ENCODE measurements at regions not wholly inside any gene's neighbourhood (a gene's known extent, or its start where the extent isn't known, plus 50 kb on each side); places are given as distances from the start of the nearest gene placed in this dataset.

DNA sequence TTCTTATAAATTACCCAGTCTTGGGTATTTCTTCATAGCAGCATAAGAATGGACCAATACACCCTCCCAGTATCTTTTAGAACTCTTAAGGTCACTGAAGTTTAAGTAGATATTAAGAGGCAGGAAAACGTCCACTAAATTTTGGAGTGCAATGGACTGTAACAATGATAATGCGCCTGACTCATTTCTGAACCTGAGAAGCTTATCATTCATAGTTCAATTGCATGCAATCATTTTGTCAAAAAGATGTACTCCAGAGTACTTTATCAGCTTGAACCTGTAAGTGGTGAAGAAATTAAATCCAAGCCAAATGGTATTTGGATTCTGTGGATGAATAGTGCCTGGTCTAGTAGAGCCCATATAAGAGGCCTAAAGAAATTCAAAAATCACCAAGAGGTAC, 196.5 kb upstream of the CDH9 start:
- H3F3A ChIP-seq (ENCODE audit: control insufficient read depth, insufficient read depth): no peaks in the 10 kb centered on the region
- H3K9me2 ChIP-seq (replicated peaks; ENCODE audit: control insufficient read depth, low read length): no peaks in the 10 kb centered on the region
- no peak overlapping the region for H3K4me2 ChIP-seq (ENCODE audit: low read length)
- H3K4me1 ChIP-seq (ENCODE audit: control insufficient read depth, low read length): no peaks in the 10 kb centered on the region
- TF ChIP-seq, protein P1, sequence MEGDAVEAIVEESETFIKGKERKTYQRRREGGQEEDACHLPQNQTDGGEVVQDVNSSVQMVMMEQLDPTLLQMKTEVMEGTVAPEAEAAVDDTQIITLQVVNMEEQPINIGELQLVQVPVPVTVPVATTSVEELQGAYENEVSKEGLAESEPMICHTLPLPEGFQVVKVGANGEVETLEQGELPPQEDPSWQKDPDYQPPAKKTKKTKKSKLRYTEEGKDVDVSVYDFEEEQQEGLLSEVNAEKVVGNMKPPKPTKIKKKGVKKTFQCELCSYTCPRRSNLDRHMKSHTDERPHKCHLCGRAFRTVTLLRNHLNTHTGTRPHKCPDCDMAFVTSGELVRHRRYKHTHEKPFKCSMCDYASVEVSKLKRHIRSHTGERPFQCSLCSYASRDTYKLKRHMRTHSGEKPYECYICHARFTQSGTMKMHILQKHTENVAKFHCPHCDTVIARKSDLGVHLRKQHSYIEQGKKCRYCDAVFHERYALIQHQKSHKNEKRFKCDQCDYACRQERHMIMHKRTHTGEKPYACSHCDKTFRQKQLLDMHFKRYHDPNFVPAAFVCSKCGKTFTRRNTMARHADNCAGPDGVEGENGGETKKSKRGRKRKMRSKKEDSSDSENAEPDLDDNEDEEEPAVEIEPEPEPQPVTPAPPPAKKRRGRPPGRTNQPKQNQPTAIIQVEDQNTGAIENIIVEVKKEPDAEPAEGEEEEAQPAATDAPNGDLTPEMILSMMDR (IDR thresholded peaks at IDR 0.05; ENCODE audit: low read depth, low read length, poor library complexity, severe bottlenecking): no peak
- H3K27ac ChIP-seq (ENCODE audit: low read depth, low read length): no peak overlapping the region
- H3K27me3 ChIP-seq (ENCODE audit: control insufficient read depth, low read length): no peaks in the 10 kb centered on the region
- no peak overlapping the region for H3K4me3 ChIP-seq (ENCODE audit: low read length)
- no peaks in the 10 kb centered on the region for H3K79me2 ChIP-seq (ENCODE audit: control insufficient read depth, low read length)
- H4K20me1 ChIP-seq (ENCODE audit: control insufficient read depth, insufficient read depth, low read depth, low read length): no peaks in the 10 kb centered on the region
- H3K9me3 ChIP-seq (ENCODE audit: control insufficient read depth, insufficient read depth, low read length): no peaks in the 10 kb centered on the region
- H3K36me3 ChIP-seq (ENCODE audit: control insufficient read depth, low read length): no peaks in the 10 kb centered on the region

DNA sequence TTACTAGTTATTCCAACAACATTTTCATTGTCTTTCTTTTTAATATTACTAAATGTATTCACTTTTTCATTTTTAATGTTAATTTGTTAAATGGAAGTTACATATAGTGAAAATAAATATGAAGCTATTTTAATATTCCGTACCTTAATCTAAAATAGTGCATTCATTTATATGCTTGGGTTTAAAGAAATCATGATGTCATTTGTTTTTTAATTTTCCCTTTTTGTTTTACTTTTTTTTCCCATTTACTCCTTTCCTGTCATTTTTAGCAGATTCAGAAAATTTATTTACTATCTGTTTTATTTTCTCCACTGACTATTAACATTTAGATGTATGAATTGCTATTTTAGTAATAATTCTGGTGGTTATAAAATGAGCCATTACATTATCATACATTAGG, 183.0 kb upstream of the CDH9 start:
- no peak overlapping the region for H3K27ac ChIP-seq (ENCODE audit: low read depth, low read length)

DNA sequence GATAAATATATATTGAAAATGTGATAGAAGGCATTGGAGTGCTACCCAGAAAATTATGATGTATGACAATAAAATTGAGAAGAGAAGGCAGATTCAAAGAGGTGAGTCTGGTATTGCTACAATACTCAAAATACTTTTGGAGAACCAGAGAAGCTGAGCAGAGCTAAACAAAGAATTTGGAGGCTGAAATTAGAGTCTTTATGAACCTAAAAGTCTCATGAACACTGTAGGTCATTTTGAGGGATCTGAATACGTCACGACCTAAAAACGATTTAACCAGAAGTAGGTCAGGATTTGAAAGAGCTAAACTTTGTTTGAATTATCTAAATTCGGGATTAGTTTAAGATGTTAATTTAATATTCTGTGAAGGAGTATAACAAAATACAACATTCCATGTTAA, 182.4 kb upstream of the CDH9 start:
- H3K4me2 ChIP-seq (ENCODE audit: low read length): no peak overlapping the region
- no peaks in the 10 kb centered on the region for H4K20me1 ChIP-seq (ENCODE audit: control insufficient read depth, insufficient read depth, low read depth, low read length)
- no peaks in the 10 kb centered on the region for H3K27me3 ChIP-seq (ENCODE audit: control insufficient read depth, low read length)
- no peak overlapping the region for H3K4me3 ChIP-seq (ENCODE audit: low read length)
- no peaks in the 10 kb centered on the region for H3K9me2 ChIP-seq (replicated peaks; ENCODE audit: control insufficient read depth, low read length)
- H3K36me3 ChIP-seq (ENCODE audit: control insufficient read depth, low read length): no peaks in the 10 kb centered on the region
- TF ChIP-seq EZH2phosphoT487 (IDR thresholded peaks at IDR 0.05; ENCODE audit: borderline replicate concordance, low read length): no peak
- TF ChIP-seq, protein P1 (IDR thresholded peaks at IDR 0.05; ENCODE audit: low read depth, low read length, poor library complexity, severe bottlenecking): no peak
- no peaks in the 10 kb centered on the region for H3K4me1 ChIP-seq (ENCODE audit: control insufficient read depth, low read length)
- H3K79me2 ChIP-seq (ENCODE audit: control insufficient read depth, low read length): no peaks in the 10 kb centered on the region
- H3K9me3 ChIP-seq (ENCODE audit: control insufficient read depth, insufficient read depth, low read length): no peaks in the 10 kb centered on the region; the same call in 1 of the 2 replicates
- H3K27ac ChIP-seq (ENCODE audit: low read depth, low read length): no peak overlapping the region
- no peaks in the 10 kb centered on the region for H3F3A ChIP-seq (ENCODE audit: control insufficient read depth, insufficient read depth)

More for the DNA sequence above, 183.0 kb upstream of the CDH9 start:
- no peaks in the 10 kb centered on the region for H3F3A ChIP-seq (ENCODE audit: control insufficient read depth, insufficient read depth)
- no peaks in the 10 kb centered on the region for H3K36me3 ChIP-seq (ENCODE audit: control insufficient read depth, low read length)
- H3K4me2 ChIP-seq (ENCODE audit: low read length): no peak overlapping the region
- H3K4me1 ChIP-seq (ENCODE audit: control insufficient read depth, low read length): no peaks in the 10 kb centered on the region
- H4K20me1 ChIP-seq (ENCODE audit: control insufficient read depth, insufficient read depth, low read depth, low read length): no peaks in the 10 kb centered on the region
- H3K9me2 ChIP-seq (replicated peaks; ENCODE audit: control insufficient read depth, low read length): no peaks in the 10 kb centered on the region
- H3K27me3 ChIP-seq (ENCODE audit: control insufficient read depth, low read length): no peaks in the 10 kb centered on the region
- no peak overlapping the region for H3K4me3 ChIP-seq (ENCODE audit: low read length)
- no peaks in the 10 kb centered on the region for H3K79me2 ChIP-seq (ENCODE audit: control insufficient read depth, low read length)
- H3K9me3 ChIP-seq (ENCODE audit: control insufficient read depth, insufficient read depth, low read length): no peaks in the 10 kb centered on the region; the same call in 1 of the 2 replicates
- TF ChIP-seq EZH2phosphoT487 (IDR thresholded peaks at IDR 0.05; ENCODE audit: borderline replicate concordance, low read length): no peak
- TF ChIP-seq, protein P1 (IDR thresholded peaks at IDR 0.05; ENCODE audit: low read depth, low read length, poor library complexity, severe bottlenecking): no peak

DNA sequence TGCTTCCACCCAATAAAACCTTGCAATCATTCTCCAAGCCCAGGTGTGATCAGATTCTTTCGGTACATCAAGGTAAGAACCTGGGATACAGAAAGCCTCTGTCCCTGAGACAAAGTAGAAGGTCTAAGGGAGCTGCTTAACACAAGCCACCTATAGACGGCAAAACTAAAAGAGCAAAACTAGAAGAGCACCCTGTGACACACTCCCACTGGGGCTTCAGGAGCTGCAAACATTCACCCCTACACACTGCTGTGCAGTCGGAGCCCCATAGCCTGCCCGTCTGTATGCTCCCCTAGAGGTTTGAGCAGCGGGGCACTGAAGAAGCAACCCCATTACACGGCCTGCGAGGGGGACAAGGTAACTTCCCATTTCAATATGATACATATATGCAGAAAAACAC, 179.6 kb upstream of the CDH9 start:
- Histone ChIP-seq H3K79me2 (ENCODE audit: control insufficient read depth, low read length) (no peaks in the 10 kb centered on the region), H3K27me3 (ENCODE audit: control insufficient read depth, low read length) (no peaks in the 10 kb centered on the region), H4K20me1 (ENCODE audit: control insufficient read depth, insufficient read depth, low read depth, low read length) (no peaks in the 10 kb centered on the region), H3K4me3 (ENCODE audit: low read length) (no peak overlapping the region), H3K4me1 (ENCODE audit: control insufficient read depth, low read length) (no peaks in the 10 kb centered on the region), H3F3A (ENCODE audit: control insufficient read depth, insufficient read depth) (no peaks in the 10 kb centered on the region), H3K36me3 (ENCODE audit: control insufficient read depth, low read length) (no peaks in the 10 kb centered on the region), H3K9me2 (replicated peaks; ENCODE audit: control insufficient read depth, low read length) (no peaks in the 10 kb centered on the region), H3K4me2 (ENCODE audit: low read length) (no peak overlapping the region), H3K9me3 (ENCODE audit: control insufficient read depth, insufficient read depth, low read length) (no peaks in the 10 kb centered on the region; the same call in 1 of the 2 replicates), H3K27ac (ENCODE audit: low read depth, low read length) (no peak overlapping the region)
- TF ChIP-seq, protein P1 (IDR thresholded peaks at IDR 0.05; ENCODE audit: low read depth, low read length, poor library complexity, severe bottlenecking): no peak
- no peak for TF ChIP-seq EZH2phosphoT487 (IDR thresholded peaks at IDR 0.05; ENCODE audit: borderline replicate concordance, low read length)
